NCI-H2227 (cell line): ENCODE measurements at regions not wholly inside any gene's neighbourhood (a gene's known extent, or its start where the extent isn't known, plus 50 kb on each side); places are given as distances from the start of the nearest gene placed in this dataset.
A peak's percentile ranks its signal among the peaks of the same experiment; 100 is the strongest.

ENCODE experiments used
- DNase-seq: peaks from one replicate; lab custom pipeline; 2025; ENCODE audit not compliant: unreplicated experiment; lab: John Stamatoyannopoulos, UW

GRCh38 chrX:68998716-68999115 lies 166.5 kb downstream of the PJA1 start:
- no peak for DNase-seq

- no peak for DNase-seq
These were observed 167.3 kb downstream of the PJA1 start for GRCh38 chrX:68997911-68998310.

- no peak for DNase-seq
These were observed 167.7 kb downstream of the PJA1 start for GRCh38 chrX:68997511-68997910.

GRCh38 chrX:68995780-68996551 lies 167.1 kb downstream of the EFNB1 start:
- peak; percentile 7 for DNase-seq

- DNase-seq = no peak
These were observed 166.6 kb downstream of the EFNB1 start for GRCh38 chrX:68995386-68995779.

- no peak for DNase-seq
These were observed 166.1 kb downstream of the EFNB1 start for GRCh38 chrX:68994891-68995255.

GRCh38 chrX:68994135-68994890 lies 165.5 kb downstream of the EFNB1 start:
- DNase-seq = no peak

- no peak for DNase-seq
These were observed 164.1 kb downstream of the EFNB1 start for GRCh38 chrX:68992821-68993397.

GRCh38 chrX:68991691-68992345 lies 163.0 kb downstream of the EFNB1 start:
- DNase-seq = no peak

GRCh38 chrX:68990948-68991347 lies 162.1 kb downstream of the EFNB1 start:
- DNase-seq = no peak

GRCh38 chrX:68989865-68990606 lies 161.2 kb downstream of the EFNB1 start:
- peak; percentile 88 for DNase-seq

- no peak for DNase-seq
These were observed 160.6 kb downstream of the EFNB1 start for GRCh38 chrX:68989456-68989855.

- no peak for DNase-seq
These were observed 160.0 kb downstream of the EFNB1 start for GRCh38 chrX:68988865-68989264.

GRCh38 chrX:68985135-68985755 lies 156.4 kb downstream of the EFNB1 start:
- no peak for DNase-seq

- DNase-seq = no peak
These were observed 154.4 kb downstream of the EFNB1 start for GRCh38 chrX:68983004-68983857.

GRCh38 chrX:68982476-68982875 lies 153.7 kb downstream of the EFNB1 start:
- no peak for DNase-seq

- DNase-seq = no peak
These were observed 152.2 kb downstream of the EFNB1 start for GRCh38 chrX:68980906-68981616.

- no peak for DNase-seq
These were observed 149.8 kb downstream of the EFNB1 start for GRCh38 chrX:68978655-68979054.

GRCh38 chrX:68978255-68978654 lies 149.4 kb downstream of the EFNB1 start:
- DNase-seq = peak; percentile 30
